ENCODE measurements at regions not wholly inside any gene's neighbourhood (a gene's known extent, or its start where the extent isn't known, plus 50 kb on each side); places are given as distances from the start of the nearest gene placed in this dataset.
"Not testable (repeated sequence)": the region's sequence is repeated elsewhere in the genome, so short reads cannot be mapped to it uniquely, and the experiment has no call there.

DNA sequence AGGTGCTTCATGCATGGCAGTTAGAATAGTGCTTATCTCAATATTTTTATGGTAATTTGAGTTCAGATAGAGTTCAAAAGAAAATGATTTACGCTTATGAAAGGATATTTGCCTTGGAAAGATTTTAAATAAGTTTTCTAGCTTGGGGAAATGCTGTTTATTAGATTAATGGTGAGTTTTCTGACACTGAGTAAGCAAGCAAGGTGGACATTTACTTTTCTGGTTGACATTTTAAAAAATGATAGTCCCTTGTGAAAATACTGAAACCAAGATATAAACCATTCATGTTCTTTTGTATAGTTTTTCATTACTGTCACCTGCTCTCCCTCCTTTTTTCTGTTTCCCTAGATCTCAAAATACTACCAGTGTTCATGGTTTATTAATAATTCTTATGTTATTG, 1034.8 kb upstream of the SPRY2 start:
- no peaks in the 10 kb centered on the region for H3K79me2 ChIP-seq

DNA sequence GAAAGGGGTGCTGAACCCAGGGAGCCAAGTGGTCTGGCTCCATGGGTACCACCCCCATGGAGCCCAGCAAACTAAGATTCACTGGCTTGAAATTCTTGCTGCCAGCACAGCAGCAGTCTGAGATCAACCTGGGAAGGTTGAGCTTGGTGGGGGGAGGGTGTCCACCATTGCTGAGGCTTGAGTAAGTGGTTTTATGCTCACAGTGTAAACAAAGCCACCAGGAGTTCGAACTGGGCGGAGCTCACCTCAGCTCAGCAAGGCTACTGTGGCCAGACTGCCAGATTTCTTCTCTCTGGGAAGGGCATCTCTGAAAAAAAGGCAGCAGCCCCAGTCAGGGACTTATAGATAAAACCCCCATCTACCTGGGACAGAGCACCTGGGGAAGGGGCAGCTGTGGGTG, 1021.8 kb upstream of the SPRY2 start:
- H3K36me3 ChIP-seq (ENCODE audit: control insufficient read depth, insufficient read depth, low read length); H3K79me2 ChIP-seq; H2AFZ ChIP-seq; H3K4me3 ChIP-seq (ENCODE audit: low read depth, low read length); H3K4me1 ChIP-seq; H3K9ac ChIP-seq; H3K9me3 ChIP-seq (ENCODE audit: control insufficient read depth, low read length); H3K4me2 ChIP-seq (ENCODE audit: low read length); H3K27me3 ChIP-seq (ENCODE audit: control insufficient read depth, insufficient read depth, low read length); H3K27ac ChIP-seq: not testable (repeated sequence)

More for the DNA sequence above, 1034.8 kb upstream of the SPRY2 start:
- TF ChIP-seq, protein P1, sequence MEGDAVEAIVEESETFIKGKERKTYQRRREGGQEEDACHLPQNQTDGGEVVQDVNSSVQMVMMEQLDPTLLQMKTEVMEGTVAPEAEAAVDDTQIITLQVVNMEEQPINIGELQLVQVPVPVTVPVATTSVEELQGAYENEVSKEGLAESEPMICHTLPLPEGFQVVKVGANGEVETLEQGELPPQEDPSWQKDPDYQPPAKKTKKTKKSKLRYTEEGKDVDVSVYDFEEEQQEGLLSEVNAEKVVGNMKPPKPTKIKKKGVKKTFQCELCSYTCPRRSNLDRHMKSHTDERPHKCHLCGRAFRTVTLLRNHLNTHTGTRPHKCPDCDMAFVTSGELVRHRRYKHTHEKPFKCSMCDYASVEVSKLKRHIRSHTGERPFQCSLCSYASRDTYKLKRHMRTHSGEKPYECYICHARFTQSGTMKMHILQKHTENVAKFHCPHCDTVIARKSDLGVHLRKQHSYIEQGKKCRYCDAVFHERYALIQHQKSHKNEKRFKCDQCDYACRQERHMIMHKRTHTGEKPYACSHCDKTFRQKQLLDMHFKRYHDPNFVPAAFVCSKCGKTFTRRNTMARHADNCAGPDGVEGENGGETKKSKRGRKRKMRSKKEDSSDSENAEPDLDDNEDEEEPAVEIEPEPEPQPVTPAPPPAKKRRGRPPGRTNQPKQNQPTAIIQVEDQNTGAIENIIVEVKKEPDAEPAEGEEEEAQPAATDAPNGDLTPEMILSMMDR (IDR thresholded peaks at IDR 0.05): no peak
- no peaks in the 10 kb centered on the region for H3K9me3 ChIP-seq (ENCODE audit: control insufficient read depth, low read length)
- H3K36me3 ChIP-seq (ENCODE audit: control insufficient read depth, insufficient read depth, low read length): no peaks in the 10 kb centered on the region
- H3K4me2 ChIP-seq (ENCODE audit: low read length): no peak overlapping the region
- no peak overlapping the region for H2AFZ ChIP-seq
- no peaks in the 10 kb centered on the region for H3K27me3 ChIP-seq (ENCODE audit: control insufficient read depth, insufficient read depth, low read length)
- no peak overlapping the region for H3K27ac ChIP-seq
- H3K9ac ChIP-seq: no peak overlapping the region
- no peaks in the 10 kb centered on the region for H3K4me1 ChIP-seq
- H3K4me3 ChIP-seq (ENCODE audit: low read depth, low read length): no peak overlapping the region

GRCh38 chr13:81350056-81350455, 1009.1 kb upstream of the SPRY2 start:
- no peaks in the 10 kb centered on the region for H3K36me3 ChIP-seq (ENCODE audit: control insufficient read depth, insufficient read depth, low read length)
- H3K4me1 ChIP-seq: no peaks in the 10 kb centered on the region
- TF ChIP-seq, protein P1 (IDR thresholded peaks at IDR 0.05): no peak
- no peaks in the 10 kb centered on the region for H3K27me3 ChIP-seq (ENCODE audit: control insufficient read depth, insufficient read depth, low read length)
- no peaks in the 10 kb centered on the region for H3K79me2 ChIP-seq
- H2AFZ ChIP-seq: no peak overlapping the region
- H3K9me3 ChIP-seq (ENCODE audit: control insufficient read depth, low read length): no peaks in the 10 kb centered on the region
- no peak overlapping the region for H3K4me3 ChIP-seq (ENCODE audit: low read depth, low read length)
- no peak overlapping the region for H3K4me2 ChIP-seq (ENCODE audit: low read length)
- H3K9ac ChIP-seq: no peak overlapping the region
- no peak overlapping the region for H3K27ac ChIP-seq

DNA sequence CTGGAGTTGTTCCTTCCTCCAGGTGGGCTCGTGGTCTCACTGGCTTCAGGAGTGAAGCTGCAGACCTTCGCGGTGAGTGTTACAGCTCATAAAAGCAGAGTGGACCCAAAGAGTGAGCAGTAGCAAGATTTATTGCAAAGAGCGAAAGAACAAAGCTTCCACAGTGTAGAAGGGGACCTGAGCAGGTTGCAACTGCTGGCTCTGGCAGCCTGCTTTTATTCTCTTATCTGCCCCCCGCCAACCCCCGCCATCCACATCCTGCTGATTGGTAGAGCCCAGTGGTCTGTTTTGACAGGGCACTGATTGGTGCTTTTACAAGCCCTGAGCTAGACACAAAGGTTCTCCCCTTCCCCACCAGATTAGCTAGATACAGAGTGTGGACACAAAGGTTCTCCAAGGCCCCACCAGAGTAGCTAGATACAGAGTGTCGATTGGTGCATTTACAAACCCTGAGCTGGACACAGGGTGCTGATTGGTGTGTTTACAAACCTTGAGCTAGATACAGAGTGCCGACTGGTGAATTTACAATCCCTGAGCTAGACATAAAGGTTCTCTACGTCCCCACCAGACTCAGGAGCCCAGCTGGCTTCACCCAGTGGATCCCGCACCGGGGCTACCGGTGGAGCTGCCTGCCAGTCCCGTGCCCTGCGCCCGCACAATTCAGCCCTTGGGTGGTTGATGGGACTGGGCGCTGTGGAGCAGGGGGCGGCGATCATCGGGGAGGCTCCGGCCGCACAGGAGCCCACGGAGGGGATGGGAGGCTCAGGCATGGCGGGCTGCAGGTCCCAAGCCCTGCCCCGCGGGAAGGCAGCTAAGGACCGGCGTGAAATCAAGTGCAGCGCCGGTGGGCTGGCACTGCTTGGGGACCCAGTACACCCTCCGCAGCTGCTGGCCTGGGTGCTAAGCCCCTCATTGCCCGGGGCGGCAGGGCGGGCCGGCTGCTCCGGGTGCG, 999.5 kb upstream of the SPRY2 start:
- H3K9me3 ChIP-seq (ENCODE audit: control insufficient read depth, low read length); H3K4me1 ChIP-seq; H3K4me2 ChIP-seq (ENCODE audit: low read length); H3K9ac ChIP-seq; H3K27ac ChIP-seq; H3K27me3 ChIP-seq (ENCODE audit: control insufficient read depth, insufficient read depth, low read length); H3K36me3 ChIP-seq (ENCODE audit: control insufficient read depth, insufficient read depth, low read length); H3K4me3 ChIP-seq (ENCODE audit: low read depth, low read length); H3K79me2 ChIP-seq; H2AFZ ChIP-seq: not testable (repeated sequence)

DNA sequence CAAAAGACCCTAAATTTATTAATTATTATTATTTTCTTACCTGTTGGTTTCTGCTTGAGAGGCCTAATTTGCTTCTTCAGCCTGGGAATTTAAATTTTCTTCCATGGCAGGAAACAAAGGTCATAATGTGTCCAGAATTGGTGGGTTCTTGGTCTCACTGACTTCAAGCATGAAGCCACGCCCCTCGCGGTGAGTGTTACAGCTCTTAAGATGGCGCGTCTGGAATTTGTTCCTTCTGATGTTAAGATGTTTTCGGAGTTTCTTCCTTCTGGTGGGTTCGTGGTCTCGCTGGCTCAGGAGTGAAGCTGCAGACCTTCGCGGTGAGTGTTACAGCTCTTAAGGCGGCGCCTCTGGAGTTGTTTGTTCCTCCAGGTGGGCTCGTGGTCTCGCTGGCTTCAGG, 998.7 kb upstream of the SPRY2 start:
- not testable (repeated sequence) for H2AFZ ChIP-seq; H3K27me3 ChIP-seq (ENCODE audit: control insufficient read depth, insufficient read depth, low read length); H3K79me2 ChIP-seq; H3K27ac ChIP-seq; H3K4me3 ChIP-seq (ENCODE audit: low read depth, low read length); H3K36me3 ChIP-seq (ENCODE audit: control insufficient read depth, insufficient read depth, low read length); H3K9me3 ChIP-seq (ENCODE audit: control insufficient read depth, low read length); H3K4me1 ChIP-seq; H3K4me2 ChIP-seq (ENCODE audit: low read length); H3K9ac ChIP-seq

DNA sequence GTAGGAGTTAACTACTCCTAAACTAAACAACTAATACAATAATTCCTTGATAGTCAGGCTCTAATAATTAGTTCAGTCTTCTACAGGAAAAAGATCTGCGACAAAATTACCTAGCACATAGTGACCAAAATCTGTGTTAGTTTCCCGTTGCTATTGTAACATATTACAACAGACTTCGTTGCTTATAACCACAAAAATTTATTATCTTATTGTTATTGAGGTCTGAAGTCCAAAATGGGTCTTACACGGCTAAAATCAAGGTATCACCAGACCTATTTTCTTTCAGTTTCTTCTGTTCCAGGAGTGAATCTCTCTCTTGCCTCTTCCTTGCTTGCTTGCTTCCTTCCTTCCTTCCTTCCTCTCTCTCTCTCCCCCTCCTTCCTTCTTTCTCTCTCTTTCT, 993.6 kb upstream of the SPRY2 start:
- H3K4me3 ChIP-seq (ENCODE audit: low read depth, low read length): no peak overlapping the region
- TF ChIP-seq, protein P1 (IDR thresholded peaks at IDR 0.05): no peak
- H3K4me1 ChIP-seq: no peaks in the 10 kb centered on the region
- no peaks in the 10 kb centered on the region for H3K27me3 ChIP-seq (ENCODE audit: control insufficient read depth, insufficient read depth, low read length)
- H3K4me2 ChIP-seq (ENCODE audit: low read length): no peak overlapping the region
- no peaks in the 10 kb centered on the region for H3K9me3 ChIP-seq (ENCODE audit: control insufficient read depth, low read length)
- H2AFZ ChIP-seq: no peak overlapping the region
- H3K9ac ChIP-seq: no peak overlapping the region
- no peaks in the 10 kb centered on the region for H3K79me2 ChIP-seq
- H3K27ac ChIP-seq: no peak overlapping the region
- no peaks in the 10 kb centered on the region for H3K36me3 ChIP-seq (ENCODE audit: control insufficient read depth, insufficient read depth, low read length)
